A673 (cell line): ENCODE measurements at regions not wholly inside any gene's neighbourhood (a gene's known extent, or its start where the extent isn't known, plus 50 kb on each side); places are given as distances from the start of the nearest gene placed in this dataset.

Source experiments
- BruUV-seq: library from RNA; stranded (reverse); fragments of 400-500 nt; replicated peaks from 2 replicates; lab custom pipeline; 2021; lab: Mats Ljungman, UMichigan
- CTCF ChIA-PET: fragments of 300-600 bp; sonication (Branson Sonifier 250); formaldehyde crosslinking; loops from one replicate; lab custom pipeline; 2022; ENCODE audit warnings: antibody characterized with exemption; lab: Charles Lee
- POLR2A ChIA-PET: fragments of 300-600 bp; sonication (Branson Sonifier 250); formaldehyde crosslinking; loops from one replicate; lab custom pipeline; 2022; ENCODE audit warnings: antibody characterized with exemption; ENCODE audit not compliant: low non-redundant PET; lab: Charles Lee
- DNase-seq: peaks from one replicate; pipeline ENCODE4 v3.0.0-alpha.2; 2015; ENCODE audit warnings: low spot score
- H3K27ac ChIP-seq: fragments of 200-600 bp; sonication (generic); 2 replicates; pipeline ENCODE4 v1.5.1; 2016; ENCODE audit warnings: mixed run types, low read depth, mild to moderate bottlenecking, mixed read lengths, antibody characterized with exemption, low read length; ENCODE audit not compliant: poor library complexity, severe bottlenecking
- H3K27me3 ChIP-seq: fragments of 200-600 bp; sonication (generic); replicated peaks from 2 replicates; pipeline ENCODE4 v1.6.1; 2017; ENCODE audit warnings: mixed run types, low read depth, mild to moderate bottlenecking, mixed read lengths, antibody characterized with exemption, low read length; ENCODE audit not compliant: insufficient read depth, poor library complexity
- H3K36me3 ChIP-seq: fragments of 200-600 bp; sonication (generic); 2 replicates; pipeline ENCODE4 v1.6.1; 2016; ENCODE audit warnings: mixed run types, mild to moderate bottlenecking, mixed read lengths, antibody characterized with exemption, low read length; ENCODE audit not compliant: insufficient read depth, poor library complexity, severe bottlenecking
- H3K4me1 ChIP-seq: fragments of 200-600 bp; sonication (generic); 2 replicates; pipeline ENCODE4 v1.6.1; 2017; ENCODE audit warnings: mixed run types, mild to moderate bottlenecking, mixed read lengths, antibody characterized with exemption, low read length; ENCODE audit not compliant: insufficient read depth, poor library complexity, severe bottlenecking
- H3K4me3 ChIP-seq: fragments of 200-600 bp; sonication (generic); 2 replicates; pipeline ENCODE4 v1.5.1; 2016; ENCODE audit warnings: low read depth, mixed run types, mild to moderate bottlenecking, mixed read lengths, low read length; ENCODE audit not compliant: poor library complexity, severe bottlenecking
- H3K9me3 ChIP-seq: fragments of 200-600 bp; sonication (generic); 2 replicates; pipeline ENCODE4 v1.6.1; 2016; ENCODE audit warnings: mixed run types, low read depth, mild to moderate bottlenecking, mixed read lengths, antibody characterized with exemption, low read length; ENCODE audit not compliant: poor library complexity, severe bottlenecking
- EZH2 ChIP-seq: fragments of 200-600 bp; sonication (generic); IDR thresholded peaks from 2 replicates; pipeline ENCODE4 v1.6.1; 2017; ENCODE audit warnings: borderline replicate concordance, low read depth, mild to moderate bottlenecking, mixed read lengths, antibody characterized with exemption, low read length; ENCODE audit not compliant: poor library complexity, severe bottlenecking
- intact Hi-C: fragments of 100-400 bp; cut with micrococcal nuclease; formaldehyde crosslinking; loops from one replicate; pipeline ENCODE4 v1.10.0; 2022; ENCODE audit not compliant: unreplicated experiment
- TF ChIP-seq, protein P1 (sequence below): fragments of 300-800, 200-600 bp; sonication (generic); conservative IDR thresholded peaks from 2 replicates; pipeline ENCODE4 v1.5.1; 2017; ENCODE audit warnings: low read depth, mild to moderate bottlenecking, antibody characterized with exemption, low read length, moderate library complexity, mixed read lengths

DNA sequence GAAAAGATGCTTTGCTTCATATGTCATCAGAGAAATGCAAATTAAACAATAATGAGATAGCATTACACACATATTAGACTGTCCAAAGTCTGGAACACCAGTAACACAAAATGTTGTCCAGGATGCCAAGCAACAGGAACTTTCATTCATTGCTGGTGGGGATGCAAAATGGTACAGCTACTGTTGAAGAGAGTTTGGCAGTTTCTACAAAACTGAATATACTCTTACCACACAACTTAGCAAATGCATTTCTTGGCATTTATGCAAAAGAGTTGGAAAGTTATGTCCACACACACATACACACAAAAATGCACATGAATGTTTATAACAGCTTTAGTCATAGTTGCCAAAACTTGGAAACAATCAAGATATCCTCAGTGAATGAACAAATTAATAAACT lies 195.2 kb upstream of the MME start:
- Histone ChIP-seq H3K9me3 (no peaks in the 10 kb centered on the region), H3K27ac (no peak overlapping the region), H3K4me1 (peaks cover 3% of the 10 kb centered on the region), H3K27me3 (no peaks in the 10 kb centered on the region), H3K36me3 (no peaks in the 10 kb centered on the region), H3K4me3 (no peak overlapping the region)
- DNase-seq: no peak
- CTCF ChIA-PET: no interaction called here
- intact Hi-C loops: no loop called here
- no peak for TF ChIP-seq EZH2
- TF ChIP-seq, protein P1, sequence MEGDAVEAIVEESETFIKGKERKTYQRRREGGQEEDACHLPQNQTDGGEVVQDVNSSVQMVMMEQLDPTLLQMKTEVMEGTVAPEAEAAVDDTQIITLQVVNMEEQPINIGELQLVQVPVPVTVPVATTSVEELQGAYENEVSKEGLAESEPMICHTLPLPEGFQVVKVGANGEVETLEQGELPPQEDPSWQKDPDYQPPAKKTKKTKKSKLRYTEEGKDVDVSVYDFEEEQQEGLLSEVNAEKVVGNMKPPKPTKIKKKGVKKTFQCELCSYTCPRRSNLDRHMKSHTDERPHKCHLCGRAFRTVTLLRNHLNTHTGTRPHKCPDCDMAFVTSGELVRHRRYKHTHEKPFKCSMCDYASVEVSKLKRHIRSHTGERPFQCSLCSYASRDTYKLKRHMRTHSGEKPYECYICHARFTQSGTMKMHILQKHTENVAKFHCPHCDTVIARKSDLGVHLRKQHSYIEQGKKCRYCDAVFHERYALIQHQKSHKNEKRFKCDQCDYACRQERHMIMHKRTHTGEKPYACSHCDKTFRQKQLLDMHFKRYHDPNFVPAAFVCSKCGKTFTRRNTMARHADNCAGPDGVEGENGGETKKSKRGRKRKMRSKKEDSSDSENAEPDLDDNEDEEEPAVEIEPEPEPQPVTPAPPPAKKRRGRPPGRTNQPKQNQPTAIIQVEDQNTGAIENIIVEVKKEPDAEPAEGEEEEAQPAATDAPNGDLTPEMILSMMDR: no peak
- POLR2A ChIA-PET: no interaction called here
- BruUV-seq: no TSS peak

DNA sequence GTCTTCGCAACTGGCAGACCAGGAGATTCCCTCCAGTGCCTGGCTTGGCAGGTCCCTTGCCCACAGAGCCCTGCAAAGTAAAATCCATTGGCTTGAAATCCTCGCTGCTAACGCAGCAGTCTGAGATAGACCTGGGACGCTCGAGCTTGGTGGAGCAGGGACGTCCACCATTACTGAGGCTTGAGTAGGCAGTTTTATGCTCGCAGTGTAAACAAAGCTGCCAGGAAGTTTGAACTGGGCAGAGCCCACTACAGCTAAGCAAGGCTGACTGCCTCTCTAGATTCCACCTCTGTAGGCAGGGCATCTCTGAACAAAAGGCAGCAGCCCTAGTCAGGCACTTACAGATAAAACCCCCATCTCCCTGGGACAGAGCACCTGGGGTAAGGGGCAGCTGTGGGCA lies 205.0 kb upstream of the MME start:
- POLR2A ChIA-PET: no interaction called here
- Histone ChIP-seq H3K27me3 (no peaks in the 10 kb centered on the region), H3K4me1 (no peaks in the 10 kb centered on the region), H3K27ac (no peak overlapping the region), H3K4me3 (no peak overlapping the region), H3K9me3 (no peaks in the 10 kb centered on the region), H3K36me3 (no peaks in the 10 kb centered on the region)
- intact Hi-C loops: no loop called here
- TF ChIP-seq, protein P1: no peak
- TF ChIP-seq EZH2: no peak
- no peak for DNase-seq
- no TSS peak for BruUV-seq
- CTCF ChIA-PET: no interaction called here

DNA sequence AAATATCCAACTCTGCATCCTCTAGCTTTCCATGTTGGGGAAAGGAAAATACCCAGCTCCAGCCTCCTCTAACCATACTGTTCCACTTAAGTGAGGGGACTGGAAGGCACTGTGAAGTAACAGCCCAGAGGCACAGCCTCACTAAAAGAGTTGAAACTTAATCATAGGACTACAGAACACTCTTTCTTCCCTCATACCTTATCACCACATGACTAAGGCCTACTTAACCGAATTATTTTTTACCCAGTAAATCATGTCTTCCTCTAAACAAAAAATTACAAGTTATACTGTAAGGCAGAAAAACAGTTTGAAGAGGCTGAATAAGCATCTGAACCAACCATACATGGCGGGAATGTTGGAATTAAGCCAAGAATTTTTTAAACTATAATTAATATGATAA lies 207.4 kb upstream of the MME start:
- no TSS peak for BruUV-seq
- Histone ChIP-seq H3K36me3 (no peaks in the 10 kb centered on the region), H3K27ac (no peak overlapping the region), H3K4me1 (no peaks in the 10 kb centered on the region), H3K27me3 (no peaks in the 10 kb centered on the region), H3K4me3 (no peak overlapping the region), H3K9me3 (no peaks in the 10 kb centered on the region)
- intact Hi-C loops: no loop called here
- DNase-seq: no peak
- ChIA-PET CTCF (no interaction called here), POLR2A (no interaction called here)
- no peak for TF ChIP-seq EZH2
- TF ChIP-seq, protein P1: no peak

DNA sequence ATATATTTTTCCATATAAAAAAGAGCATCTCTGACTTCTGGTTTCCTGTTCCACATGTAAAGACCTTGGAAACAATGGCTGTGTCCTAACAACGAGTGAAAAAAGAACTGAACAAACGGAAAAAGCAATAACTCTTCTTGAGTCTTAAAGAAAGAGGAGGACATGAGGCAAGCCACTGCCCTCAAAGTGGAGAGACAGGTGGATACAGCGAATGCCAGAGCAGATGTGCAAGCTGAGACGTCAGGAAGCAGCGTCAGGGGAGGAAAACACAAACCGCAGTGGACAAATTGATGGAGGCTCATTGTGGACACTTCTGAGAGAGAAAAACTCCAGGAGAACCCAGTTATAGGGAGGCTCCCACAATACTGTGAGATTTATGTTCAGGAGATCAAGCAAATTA lies 208.0 kb upstream of the MME start:
- Histone ChIP-seq H3K27ac (no peak overlapping the region), H3K9me3 (no peaks in the 10 kb centered on the region), H3K36me3 (no peaks in the 10 kb centered on the region), H3K4me3 (no peak overlapping the region), H3K4me1 (no peaks in the 10 kb centered on the region), H3K27me3 (no peaks in the 10 kb centered on the region)
- ChIA-PET CTCF (no interaction called here), POLR2A (no interaction called here)
- DNase-seq: no peak
- intact Hi-C loops: no loop called here
- TF ChIP-seq, protein P1: no peak
- TF ChIP-seq EZH2: no peak
- no TSS peak for BruUV-seq
